Fibroblast of lung (primary cell): ENCODE measurements at regions not wholly inside any gene's neighbourhood (a gene's known extent, or its start where the extent isn't known, plus 50 kb on each side); places are given as distances from the start of the nearest gene placed in this dataset.

Experiments
- EZH2 ChIP-seq: IDR thresholded peaks from 2 replicates; pipeline ENCODE4 v1.5.1; 2012; ENCODE audit warnings: low read length, control low read depth, mild to moderate bottlenecking; ENCODE audit errors: missing control alignments
- TF ChIP-seq, protein P1 (sequence below), 2 donors: IDR thresholded peaks in 1 of 2; conservative IDR thresholded peaks in 1 of 2; 1 replicate in 1 of 2; 2 replicates in 1 of 2; pipeline ENCODE4 v1.5.1; 2011 to 2012; ENCODE audit warnings: low read length in 2 of 2, control low read depth in 1 of 2, inconsistent platforms in 1 of 2, low read depth in 1 of 2, mild to moderate bottlenecking in 1 of 2

DNA sequence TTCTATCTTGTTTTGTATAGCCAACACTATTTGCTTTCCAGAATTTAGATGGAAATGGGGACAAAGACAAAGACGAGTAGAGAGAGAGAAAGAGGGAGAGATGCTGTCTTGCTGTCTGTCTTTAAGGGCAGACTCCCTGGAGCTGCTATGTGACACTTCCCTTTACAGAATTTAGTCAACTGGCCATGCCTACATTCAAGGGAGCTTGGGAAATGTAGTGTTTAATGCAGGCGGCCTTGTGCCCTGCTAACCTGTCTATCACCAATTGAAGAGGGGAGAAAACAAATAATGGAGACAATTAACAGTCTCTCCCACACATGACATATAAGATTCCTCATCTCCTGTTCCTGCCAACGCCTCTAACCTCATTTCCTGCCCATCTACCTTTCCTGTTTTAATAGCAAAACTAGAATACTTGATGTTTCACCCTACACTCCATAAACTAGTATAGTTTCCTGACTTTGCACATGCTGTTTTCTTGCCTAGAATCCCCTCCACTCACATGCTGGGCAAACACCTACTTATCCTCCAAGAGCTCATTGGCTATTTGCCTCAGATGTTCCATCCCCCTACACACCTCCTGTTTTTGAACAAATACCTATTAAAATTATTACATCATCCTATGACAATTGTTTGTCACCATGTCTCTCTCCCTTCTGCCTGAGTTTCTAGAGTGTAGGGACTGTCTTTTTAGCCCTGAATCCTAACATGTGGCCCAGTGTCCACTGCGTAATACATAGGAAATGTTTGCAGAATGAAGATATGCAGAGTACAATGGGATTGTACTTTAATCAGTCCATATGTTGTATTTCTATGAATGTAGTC, 117.2 kb downstream of the SLC25A24 start:
- TF ChIP-seq, protein P1, sequence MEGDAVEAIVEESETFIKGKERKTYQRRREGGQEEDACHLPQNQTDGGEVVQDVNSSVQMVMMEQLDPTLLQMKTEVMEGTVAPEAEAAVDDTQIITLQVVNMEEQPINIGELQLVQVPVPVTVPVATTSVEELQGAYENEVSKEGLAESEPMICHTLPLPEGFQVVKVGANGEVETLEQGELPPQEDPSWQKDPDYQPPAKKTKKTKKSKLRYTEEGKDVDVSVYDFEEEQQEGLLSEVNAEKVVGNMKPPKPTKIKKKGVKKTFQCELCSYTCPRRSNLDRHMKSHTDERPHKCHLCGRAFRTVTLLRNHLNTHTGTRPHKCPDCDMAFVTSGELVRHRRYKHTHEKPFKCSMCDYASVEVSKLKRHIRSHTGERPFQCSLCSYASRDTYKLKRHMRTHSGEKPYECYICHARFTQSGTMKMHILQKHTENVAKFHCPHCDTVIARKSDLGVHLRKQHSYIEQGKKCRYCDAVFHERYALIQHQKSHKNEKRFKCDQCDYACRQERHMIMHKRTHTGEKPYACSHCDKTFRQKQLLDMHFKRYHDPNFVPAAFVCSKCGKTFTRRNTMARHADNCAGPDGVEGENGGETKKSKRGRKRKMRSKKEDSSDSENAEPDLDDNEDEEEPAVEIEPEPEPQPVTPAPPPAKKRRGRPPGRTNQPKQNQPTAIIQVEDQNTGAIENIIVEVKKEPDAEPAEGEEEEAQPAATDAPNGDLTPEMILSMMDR (conservative IDR thresholded peaks at IDR 0.05 in 1 of 2, IDR thresholded peaks at IDR 0.05 in 1 of 2; ENCODE audit: low read depth in 1 of 2, low read length in 2 of 2), result no peak
- TF ChIP-seq EZH2, result no peak
